GM21381 (cell line): ENCODE measurements at regions not wholly inside any gene's neighbourhood (a gene's known extent, or its start where the extent isn't known, plus 50 kb on each side); places are given as distances from the start of the nearest gene placed in this dataset.

Experiments used
- ATAC-seq: cut with Tn5 transposase; IDR thresholded peaks from one replicate; pipeline ENCODE4 v1.9.1; 2021; ENCODE audit warnings: mild to moderate bottlenecking, moderate library complexity; ENCODE audit not compliant: unreplicated experiment

- ATAC-seq = no peak
These were observed 394.3 kb downstream of the FOXO1 start for GRCh38 chr13:40271931-40272775.

- ATAC-seq = no peak
These were observed 393.7 kb downstream of the FOXO1 start for GRCh38 chr13:40272776-40273139.

- ATAC-seq = no peak
These were observed 393.0 kb downstream of the FOXO1 start for GRCh38 chr13:40273253-40274025.

GRCh38 chr13:40274103-40274502 lies 392.3 kb downstream of the FOXO1 start:
- ATAC-seq = no peak

GRCh38 chr13:40275155-40275554 lies 391.3 kb downstream of the FOXO1 start:
- ATAC-seq = no peak

GRCh38 chr13:40275636-40276035 lies 390.8 kb downstream of the FOXO1 start:
- no peak for ATAC-seq

GRCh38 chr13:40283666-40284065 lies 382.8 kb downstream of the FOXO1 start:
- ATAC-seq = no peak

GRCh38 chr13:40285634-40286033 lies 380.8 kb downstream of the FOXO1 start:
- ATAC-seq = no peak

- no peak for ATAC-seq
These were observed 379.0 kb downstream of the FOXO1 start for GRCh38 chr13:40287428-40287827.

- no peak for ATAC-seq
These were observed 378.2 kb downstream of the FOXO1 start for GRCh38 chr13:40288259-40288658.

- ATAC-seq = no peak
These were observed 375.7 kb downstream of the FOXO1 start for GRCh38 chr13:40290758-40291157.

GRCh38 chr13:40292108-40292507 lies 374.3 kb downstream of the FOXO1 start:
- no peak for ATAC-seq

- ATAC-seq = no peak
These were observed 373.9 kb downstream of the FOXO1 start for GRCh38 chr13:40292536-40292935.

- no peak for ATAC-seq
These were observed 364.1 kb downstream of the FOXO1 start for GRCh38 chr13:40302351-40302750.

GRCh38 chr13:40304391-40304790 lies 362.1 kb downstream of the FOXO1 start:
- ATAC-seq = no peak

GRCh38 chr13:40306817-40307216 lies 359.6 kb downstream of the FOXO1 start:
- ATAC-seq = no peak

GRCh38 chr13:40309881-40310280 lies 356.6 kb downstream of the FOXO1 start:
- ATAC-seq = no peak

GRCh38 chr13:40311356-40312101 lies 354.9 kb downstream of the FOXO1 start:
- ATAC-seq = no peak

- ATAC-seq = no peak
These were observed 352.9 kb downstream of the FOXO1 start for GRCh38 chr13:40313269-40314200.

- no peak for ATAC-seq
These were observed 350.9 kb downstream of the FOXO1 start for GRCh38 chr13:40315416-40316064.
